ENCODE measurements at regions not wholly inside any gene's neighbourhood (a gene's known extent, or its start where the extent isn't known, plus 50 kb on each side); places are given as distances from the start of the nearest gene placed in this dataset.

DNA sequence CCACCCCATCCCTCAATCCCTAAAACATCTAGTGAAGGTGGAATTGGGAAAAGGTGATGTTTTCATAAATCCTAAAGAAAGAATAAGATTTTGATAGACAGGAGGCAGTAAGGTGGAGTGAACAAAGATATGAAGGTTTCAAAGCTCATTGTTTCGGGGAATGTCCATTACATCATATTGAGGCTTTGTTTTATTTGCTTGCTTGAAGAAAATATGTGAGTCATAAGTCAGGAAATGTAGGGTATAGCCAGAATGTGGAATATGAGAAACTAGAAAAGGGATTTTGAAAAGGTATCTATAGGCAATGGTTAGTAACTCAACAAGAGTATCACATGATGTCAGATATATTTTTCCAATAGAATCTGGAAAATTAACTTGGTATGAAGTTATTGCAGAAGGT lies 1178.5 kb upstream of the ACVR2A start:
- Histone ChIP-seq H3K4me1 (ENCODE audit: control insufficient read depth in 2 of 3, insufficient read depth in 2 of 3, low read depth in 1 of 3, low read length in 3 of 3) (no peaks in the 10 kb centered on the region), H3K27me3 (ENCODE audit: control insufficient read depth, insufficient read depth, low read length) (no peaks in the 10 kb centered on the region), H3K4me3 (ENCODE audit: low read length in 3 of 3) (no peak overlapping the region), H3K9ac (ENCODE audit: low read length in 3 of 3) (no peak overlapping the region), H3K27ac (ENCODE audit: low read depth in 2 of 2, low read length in 2 of 2) (no peak overlapping the region), H3K9me3 (ENCODE audit: control insufficient read depth in 2 of 3, insufficient read depth in 1 of 3, low read length in 3 of 3) (no peaks in the 10 kb centered on the region), H3K36me3 (ENCODE audit: control insufficient read depth in 2 of 3, insufficient read depth in 3 of 3, low read length in 3 of 3) (no peaks in the 10 kb centered on the region)
- FAIRE-seq, result no peak
- intact Hi-C loops (cut with DNase I), result no loop called here
- TF ChIP-seq, protein P1, sequence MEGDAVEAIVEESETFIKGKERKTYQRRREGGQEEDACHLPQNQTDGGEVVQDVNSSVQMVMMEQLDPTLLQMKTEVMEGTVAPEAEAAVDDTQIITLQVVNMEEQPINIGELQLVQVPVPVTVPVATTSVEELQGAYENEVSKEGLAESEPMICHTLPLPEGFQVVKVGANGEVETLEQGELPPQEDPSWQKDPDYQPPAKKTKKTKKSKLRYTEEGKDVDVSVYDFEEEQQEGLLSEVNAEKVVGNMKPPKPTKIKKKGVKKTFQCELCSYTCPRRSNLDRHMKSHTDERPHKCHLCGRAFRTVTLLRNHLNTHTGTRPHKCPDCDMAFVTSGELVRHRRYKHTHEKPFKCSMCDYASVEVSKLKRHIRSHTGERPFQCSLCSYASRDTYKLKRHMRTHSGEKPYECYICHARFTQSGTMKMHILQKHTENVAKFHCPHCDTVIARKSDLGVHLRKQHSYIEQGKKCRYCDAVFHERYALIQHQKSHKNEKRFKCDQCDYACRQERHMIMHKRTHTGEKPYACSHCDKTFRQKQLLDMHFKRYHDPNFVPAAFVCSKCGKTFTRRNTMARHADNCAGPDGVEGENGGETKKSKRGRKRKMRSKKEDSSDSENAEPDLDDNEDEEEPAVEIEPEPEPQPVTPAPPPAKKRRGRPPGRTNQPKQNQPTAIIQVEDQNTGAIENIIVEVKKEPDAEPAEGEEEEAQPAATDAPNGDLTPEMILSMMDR (IDR thresholded peaks at IDR 0.05; ENCODE audit: borderline replicate concordance, extremely low read depth, insufficient read depth), result no peak
- DNase-seq, result no peak

GRCh38 chr2:146665800-146666199 lies 1179.0 kb upstream of the ACVR2A start:
- H3K36me3 ChIP-seq (ENCODE audit: control insufficient read depth in 2 of 3, insufficient read depth in 3 of 3, low read length in 3 of 3), result no peaks in the 10 kb centered on the region
- no peak for DNase-seq
- no peaks in the 10 kb centered on the region for H3K27me3 ChIP-seq (ENCODE audit: control insufficient read depth, insufficient read depth, low read length)
- TF ChIP-seq, protein P1 (IDR thresholded peaks at IDR 0.05; ENCODE audit: borderline replicate concordance, extremely low read depth, insufficient read depth), result no peak
- no peak overlapping the region for H3K4me3 ChIP-seq (ENCODE audit: low read length in 3 of 3)
- H3K4me1 ChIP-seq (ENCODE audit: control insufficient read depth in 2 of 3, insufficient read depth in 2 of 3, low read depth in 1 of 3, low read length in 3 of 3), result no peaks in the 10 kb centered on the region
- no peak overlapping the region for H3K9ac ChIP-seq (ENCODE audit: low read length in 3 of 3)
- no peak overlapping the region for H3K27ac ChIP-seq (ENCODE audit: low read depth in 2 of 2, low read length in 2 of 2)
- intact Hi-C loops (cut with DNase I), result no loop called here
- no peaks in the 10 kb centered on the region for H3K9me3 ChIP-seq (ENCODE audit: control insufficient read depth in 2 of 3, insufficient read depth in 1 of 3, low read length in 3 of 3)
- no peak for FAIRE-seq

DNA sequence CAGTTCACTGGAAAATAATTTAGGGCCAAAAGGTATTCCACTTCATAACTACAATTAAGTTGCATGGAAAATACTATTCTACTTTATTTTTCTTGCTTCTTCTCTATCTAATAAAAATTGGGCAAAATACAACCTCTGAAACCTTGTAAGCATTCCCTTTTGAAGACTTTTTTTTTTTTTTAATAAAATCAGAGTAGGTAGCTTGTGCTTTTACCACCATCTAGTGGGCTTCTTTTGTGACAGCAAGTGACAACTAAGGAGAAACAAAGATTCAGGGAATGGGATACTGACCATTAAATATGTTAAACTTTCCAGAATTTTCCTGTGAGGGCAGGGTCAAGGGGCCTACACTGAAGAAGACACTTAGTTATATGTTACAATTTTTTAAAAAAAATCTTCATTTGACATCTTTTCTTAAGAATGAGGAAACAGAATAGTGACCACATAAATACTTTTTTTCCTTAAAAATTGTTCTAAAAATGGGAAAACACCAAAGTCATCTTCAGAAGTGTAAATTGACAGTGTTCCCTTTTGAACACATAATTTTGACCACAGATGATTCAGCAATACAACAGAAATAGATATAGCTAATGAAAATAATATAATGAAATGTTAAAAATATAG lies 1183.2 kb upstream of the ACVR2A start:
- Histone ChIP-seq H3K4me3 (ENCODE audit: low read length in 3 of 3) (no peak overlapping the region), H3K27ac (ENCODE audit: low read depth in 2 of 2, low read length in 2 of 2) (no peak overlapping the region), H3K9ac (ENCODE audit: low read length in 3 of 3) (no peak overlapping the region), H3K27me3 (ENCODE audit: control insufficient read depth, insufficient read depth, low read length) (no peaks in the 10 kb centered on the region), H3K9me3 (ENCODE audit: control insufficient read depth in 2 of 3, insufficient read depth in 1 of 3, low read length in 3 of 3) (no peaks in the 10 kb centered on the region), H3K4me1 (ENCODE audit: control insufficient read depth in 2 of 3, insufficient read depth in 2 of 3, low read depth in 1 of 3, low read length in 3 of 3) (no peaks in the 10 kb centered on the region), H3K36me3 (ENCODE audit: control insufficient read depth in 2 of 3, insufficient read depth in 3 of 3, low read length in 3 of 3) (no peaks in the 10 kb centered on the region)
- intact Hi-C loops (cut with DNase I), result no loop called here
- TF ChIP-seq, protein P1 (IDR thresholded peaks at IDR 0.05; ENCODE audit: borderline replicate concordance, extremely low read depth, insufficient read depth), result peak; percentile 47
- DNase-seq, result peak in 2 of 5 donors; percentile 54 to 79
- peak; percentile 53 for FAIRE-seq

GRCh38 chr2:146659976-146660375 lies 1184.9 kb upstream of the ACVR2A start:
- TF ChIP-seq, protein P1 (IDR thresholded peaks at IDR 0.05; ENCODE audit: borderline replicate concordance, extremely low read depth, insufficient read depth), result no peak
- Histone ChIP-seq H3K27ac (ENCODE audit: low read depth in 2 of 2, low read length in 2 of 2) (no peak overlapping the region), H3K4me3 (ENCODE audit: low read length in 3 of 3) (no peak overlapping the region), H3K36me3 (ENCODE audit: control insufficient read depth in 2 of 3, insufficient read depth in 3 of 3, low read length in 3 of 3) (no peaks in the 10 kb centered on the region), H3K9ac (ENCODE audit: low read length in 3 of 3) (no peak overlapping the region), H3K4me1 (ENCODE audit: control insufficient read depth in 2 of 3, insufficient read depth in 2 of 3, low read depth in 1 of 3, low read length in 3 of 3) (no peaks in the 10 kb centered on the region), H3K27me3 (ENCODE audit: control insufficient read depth, insufficient read depth, low read length) (no peaks in the 10 kb centered on the region), H3K9me3 (ENCODE audit: control insufficient read depth in 2 of 3, insufficient read depth in 1 of 3, low read length in 3 of 3) (no peaks in the 10 kb centered on the region)
- DNase-seq, result no peak
- intact Hi-C loops (cut with DNase I), result no loop called here
- FAIRE-seq, result no peak

All from kidney (tissue), 13 donors.